ENCODE measurements at regions not wholly inside any gene's neighbourhood (a gene's known extent, or its start where the extent isn't known, plus 50 kb on each side); places are given as distances from the start of the nearest gene placed in this dataset.
A peak's percentile ranks its signal among the peaks of the same experiment; 100 is the strongest.

DNA sequence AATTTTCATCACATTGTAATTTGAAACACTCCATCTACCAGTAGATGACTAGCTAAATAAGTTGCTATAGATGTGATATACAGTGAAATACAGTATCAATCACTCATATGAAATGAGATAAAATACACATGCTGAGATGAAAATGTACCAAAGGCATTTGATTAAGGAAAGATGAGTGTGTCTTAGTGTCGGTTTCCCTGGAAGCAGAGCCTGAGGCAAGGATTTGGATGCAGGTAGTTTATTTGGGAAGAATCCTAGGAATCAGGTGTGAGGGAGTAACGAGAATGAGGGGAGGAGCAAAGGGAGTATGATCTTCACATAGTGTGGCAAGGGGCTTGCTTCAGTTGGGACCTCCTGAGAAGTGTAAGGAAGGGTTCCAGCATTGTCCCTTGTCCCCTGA, 188.2 kb upstream of the CTBP2 start:
- Mint-ChIP-seq H3K27me3 (ENCODE audit: unreplicated experiment) (no peaks in the 10 kb centered on the region), H3K4me3 (ENCODE audit: unreplicated experiment) (no peak overlapping the region), H3K4me1 (ENCODE audit: unreplicated experiment) (no peaks in the 10 kb centered on the region), H3K9me3 (ENCODE audit: unreplicated experiment) (no peaks in the 10 kb centered on the region), H3K27ac (ENCODE audit: unreplicated experiment) (no peak overlapping the region), H3K36me3 (ENCODE audit: low read depth, unreplicated experiment) (no peaks in the 10 kb centered on the region)
- no peak for DNase-seq (ENCODE audit: low spot score)
- TF ChIP-seq, protein P1, sequence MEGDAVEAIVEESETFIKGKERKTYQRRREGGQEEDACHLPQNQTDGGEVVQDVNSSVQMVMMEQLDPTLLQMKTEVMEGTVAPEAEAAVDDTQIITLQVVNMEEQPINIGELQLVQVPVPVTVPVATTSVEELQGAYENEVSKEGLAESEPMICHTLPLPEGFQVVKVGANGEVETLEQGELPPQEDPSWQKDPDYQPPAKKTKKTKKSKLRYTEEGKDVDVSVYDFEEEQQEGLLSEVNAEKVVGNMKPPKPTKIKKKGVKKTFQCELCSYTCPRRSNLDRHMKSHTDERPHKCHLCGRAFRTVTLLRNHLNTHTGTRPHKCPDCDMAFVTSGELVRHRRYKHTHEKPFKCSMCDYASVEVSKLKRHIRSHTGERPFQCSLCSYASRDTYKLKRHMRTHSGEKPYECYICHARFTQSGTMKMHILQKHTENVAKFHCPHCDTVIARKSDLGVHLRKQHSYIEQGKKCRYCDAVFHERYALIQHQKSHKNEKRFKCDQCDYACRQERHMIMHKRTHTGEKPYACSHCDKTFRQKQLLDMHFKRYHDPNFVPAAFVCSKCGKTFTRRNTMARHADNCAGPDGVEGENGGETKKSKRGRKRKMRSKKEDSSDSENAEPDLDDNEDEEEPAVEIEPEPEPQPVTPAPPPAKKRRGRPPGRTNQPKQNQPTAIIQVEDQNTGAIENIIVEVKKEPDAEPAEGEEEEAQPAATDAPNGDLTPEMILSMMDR (IDR thresholded peaks at IDR 0.05; ENCODE audit: unreplicated experiment) = no peak

DNA sequence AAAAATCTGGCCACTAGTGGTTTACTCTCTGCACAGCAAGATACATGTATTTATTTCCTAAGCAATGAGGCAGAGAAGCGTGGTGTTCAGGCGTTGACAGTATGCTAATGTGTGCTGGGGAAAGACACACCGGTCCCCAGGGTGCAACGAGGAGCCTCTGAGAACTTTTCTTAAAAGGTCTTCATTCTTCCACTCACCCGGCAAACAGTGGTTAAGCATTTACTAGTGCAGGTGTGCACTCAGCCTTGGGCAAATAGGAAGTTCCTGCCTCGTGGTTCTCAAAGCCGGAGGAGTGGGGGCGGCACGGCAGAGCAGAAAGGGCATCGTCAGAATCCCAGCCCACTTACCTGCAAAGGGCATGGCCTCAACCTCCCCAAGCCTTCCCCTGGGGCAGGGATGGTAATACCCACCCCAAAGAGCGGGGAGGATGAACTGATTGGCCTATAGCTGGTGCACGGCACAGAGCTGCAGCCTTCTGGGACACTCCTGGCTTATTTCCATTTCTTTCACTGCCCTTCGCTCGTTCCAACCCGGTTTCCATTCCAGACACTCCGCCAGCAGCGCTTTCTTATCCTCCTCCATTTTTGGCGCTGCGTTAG, 184.3 kb upstream of the CTBP2 start:
- no peaks in the 10 kb centered on the region for H3K36me3 Mint-ChIP-seq (ENCODE audit: low read depth, unreplicated experiment)
- H3K27me3 Mint-ChIP-seq (ENCODE audit: unreplicated experiment) = no peaks in the 10 kb centered on the region
- H3K27ac Mint-ChIP-seq (ENCODE audit: unreplicated experiment) = no peak overlapping the region
- TF ChIP-seq, protein P1 (IDR thresholded peaks at IDR 0.05; ENCODE audit: unreplicated experiment) = no peak
- H3K9me3 Mint-ChIP-seq (ENCODE audit: unreplicated experiment) = no peaks in the 10 kb centered on the region
- DNase-seq (ENCODE audit: low spot score) = no peak
- no peaks in the 10 kb centered on the region for H3K4me1 Mint-ChIP-seq (ENCODE audit: unreplicated experiment)
- H3K4me3 Mint-ChIP-seq (ENCODE audit: unreplicated experiment) = no peak overlapping the region

DNA sequence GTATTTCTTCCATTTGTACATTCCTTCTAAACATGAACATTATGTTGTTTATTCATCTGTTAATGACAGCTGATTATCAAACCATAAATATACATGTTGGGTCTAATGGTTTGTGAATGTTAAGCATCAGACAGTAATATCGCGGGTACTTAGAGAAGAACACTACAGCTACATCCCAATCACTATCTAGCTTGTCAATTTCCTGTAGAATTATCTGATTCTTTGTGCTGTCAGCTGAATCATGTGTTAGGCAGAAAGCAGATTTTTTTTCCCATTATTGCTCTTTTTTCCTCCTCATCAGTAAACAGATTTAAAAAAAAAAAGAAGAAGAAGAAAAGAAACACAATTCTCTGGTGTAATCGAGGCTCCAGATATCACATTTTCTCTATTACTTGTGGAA, 183.6 kb upstream of the CTBP2 start:
- Mint-ChIP-seq H3K36me3 (ENCODE audit: low read depth, unreplicated experiment) (no peaks in the 10 kb centered on the region), H3K4me3 (ENCODE audit: unreplicated experiment) (no peak overlapping the region), H3K9me3 (ENCODE audit: unreplicated experiment) (no peaks in the 10 kb centered on the region), H3K27me3 (ENCODE audit: unreplicated experiment) (no peaks in the 10 kb centered on the region), H3K27ac (ENCODE audit: unreplicated experiment) (no peak overlapping the region), H3K4me1 (ENCODE audit: unreplicated experiment) (no peaks in the 10 kb centered on the region)
- DNase-seq (ENCODE audit: low spot score) = no peak
- TF ChIP-seq, protein P1 (IDR thresholded peaks at IDR 0.05; ENCODE audit: unreplicated experiment) = no peak

DNA sequence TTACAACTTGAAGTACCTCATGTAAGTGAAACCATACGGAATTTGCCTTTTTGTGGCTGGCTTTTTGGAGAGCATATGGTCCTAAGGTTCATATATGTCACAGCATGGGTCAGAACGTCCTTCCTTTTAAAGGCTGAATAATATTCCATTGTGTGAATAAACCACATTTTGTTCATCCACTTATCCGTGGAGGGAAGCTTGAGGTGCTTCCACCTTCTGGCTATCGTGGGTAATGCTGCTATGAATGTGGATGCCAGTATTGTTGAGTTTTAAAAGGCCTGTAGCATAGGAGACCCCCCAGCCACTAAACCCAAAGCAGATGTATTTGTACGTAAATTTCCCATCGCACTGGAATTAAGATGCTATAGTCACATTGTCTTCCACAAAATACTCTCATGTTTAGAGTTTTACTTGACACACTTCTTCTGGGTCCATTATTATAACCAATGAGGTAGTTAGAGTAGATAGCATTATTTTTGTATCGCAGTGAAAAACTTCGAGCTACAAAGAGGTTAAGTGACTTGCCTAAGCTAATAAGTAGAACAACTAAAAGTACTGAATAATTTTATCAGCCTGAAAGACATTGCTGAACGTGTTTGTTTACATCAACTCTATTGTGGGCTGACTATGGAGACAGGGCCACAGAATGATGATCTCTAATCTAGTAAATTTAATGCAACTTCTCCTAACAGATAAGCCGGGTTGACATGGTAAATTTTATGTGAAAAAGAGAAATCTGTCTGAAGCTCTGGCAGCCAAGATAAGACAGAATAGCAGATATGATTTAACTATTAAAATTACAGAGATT, 183.0 kb upstream of the CTBP2 start:
- no peaks in the 10 kb centered on the region for H3K27me3 Mint-ChIP-seq (ENCODE audit: unreplicated experiment)
- H3K4me3 Mint-ChIP-seq (ENCODE audit: unreplicated experiment) = no peak overlapping the region
- no peaks in the 10 kb centered on the region for H3K9me3 Mint-ChIP-seq (ENCODE audit: unreplicated experiment)
- DNase-seq (ENCODE audit: low spot score) = peak; percentile 38
- no peak overlapping the region for H3K27ac Mint-ChIP-seq (ENCODE audit: unreplicated experiment)
- no peaks in the 10 kb centered on the region for H3K36me3 Mint-ChIP-seq (ENCODE audit: low read depth, unreplicated experiment)
- H3K4me1 Mint-ChIP-seq (ENCODE audit: unreplicated experiment) = no peaks in the 10 kb centered on the region
- TF ChIP-seq, protein P1 (IDR thresholded peaks at IDR 0.05; ENCODE audit: unreplicated experiment) = peak; percentile 67

DNA sequence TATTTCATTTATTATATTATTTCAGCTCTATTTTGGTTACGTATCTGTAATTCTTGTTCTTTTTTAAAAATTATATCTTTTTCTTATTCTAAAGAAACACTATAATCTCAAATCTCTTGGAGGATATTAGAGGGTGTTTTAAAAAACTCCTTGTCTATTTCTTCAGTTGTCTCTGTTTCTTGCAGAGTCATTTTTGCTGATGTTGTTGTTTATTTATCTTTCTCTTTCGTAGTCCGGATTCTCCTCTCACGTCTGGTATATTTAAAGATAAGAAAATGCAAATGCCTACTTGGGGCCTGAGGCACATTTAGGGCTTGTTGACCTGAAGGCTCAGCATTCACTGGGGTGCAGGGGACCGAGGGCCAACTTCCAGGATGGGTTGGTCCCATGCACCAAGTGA, 181.2 kb upstream of the CTBP2 start:
- Mint-ChIP-seq H3K27me3 (ENCODE audit: unreplicated experiment) (no peaks in the 10 kb centered on the region), H3K4me1 (ENCODE audit: unreplicated experiment) (no peaks in the 10 kb centered on the region), H3K4me3 (ENCODE audit: unreplicated experiment) (no peak overlapping the region), H3K36me3 (ENCODE audit: low read depth, unreplicated experiment) (no peaks in the 10 kb centered on the region), H3K9me3 (ENCODE audit: unreplicated experiment) (no peaks in the 10 kb centered on the region), H3K27ac (ENCODE audit: unreplicated experiment) (no peak overlapping the region)
- TF ChIP-seq, protein P1 (IDR thresholded peaks at IDR 0.05; ENCODE audit: unreplicated experiment) = no peak
- no peak for DNase-seq (ENCODE audit: low spot score)

Measured in endothelial cell (in vitro differentiated cells).